ENCODE measurements at regions not wholly inside any gene's neighbourhood (a gene's known extent, or its start where the extent isn't known, plus 50 kb on each side); places are given as distances from the start of the nearest gene placed in this dataset.

GRCh38 chrX:6906608-6907007 lies 240.9 kb upstream of the STS start:
- no peak overlapping the region for H3K27ac Mint-ChIP-seq

GRCh38 chrX:6904156-6904555 lies 243.4 kb upstream of the STS start:
- no peak overlapping the region for H3K27ac Mint-ChIP-seq
- peaks cover 2% of the 10 kb centered on the region; the same call in 1 of the 2 replicates for H3K27me3 Mint-ChIP-seq (ENCODE audit: insufficient read depth)
- H3K4me1 Mint-ChIP-seq (ENCODE audit: low read depth): no peaks in the 10 kb centered on the region
- H3K9me3 Mint-ChIP-seq: no peaks in the 10 kb centered on the region
- H3K4me3 Mint-ChIP-seq: no peak overlapping the region
- DNase-seq: no peak
- no peak for TF ChIP-seq CTCF (IDR thresholded peaks at IDR 0.05)
- H3K36me3 Mint-ChIP-seq (ENCODE audit: low read depth): no peaks in the 10 kb centered on the region

More at GRCh38 chrX:6906608-6907007, 240.9 kb upstream of the STS start:
- TF ChIP-seq CTCF (IDR thresholded peaks at IDR 0.05): no peak
- H3K9me3 Mint-ChIP-seq: no peaks in the 10 kb centered on the region
- DNase-seq: no peak
- H3K36me3 Mint-ChIP-seq (ENCODE audit: low read depth): no peaks in the 10 kb centered on the region
- H3K4me1 Mint-ChIP-seq (ENCODE audit: low read depth): no peaks in the 10 kb centered on the region
- no peak overlapping the region for H3K4me3 Mint-ChIP-seq
- H3K27me3 Mint-ChIP-seq (ENCODE audit: insufficient read depth): peaks cover 2% of the 10 kb centered on the region; the same call in 1 of the 2 replicates

GRCh38 chrX:6898371-6898770 lies 249.1 kb upstream of the STS start:
- TF ChIP-seq CTCF (IDR thresholded peaks at IDR 0.05): no peak
- no peak overlapping the region for H3K27ac Mint-ChIP-seq
- no peak for DNase-seq
- H3K27me3 Mint-ChIP-seq (ENCODE audit: insufficient read depth): no peaks in the 10 kb centered on the region; the same call in 1 of the 2 replicates
- H3K9me3 Mint-ChIP-seq: no peaks in the 10 kb centered on the region
- H3K4me3 Mint-ChIP-seq: no peak overlapping the region
- no peaks in the 10 kb centered on the region for H3K4me1 Mint-ChIP-seq (ENCODE audit: low read depth)
- no peaks in the 10 kb centered on the region for H3K36me3 Mint-ChIP-seq (ENCODE audit: low read depth)

- no peaks in the 10 kb centered on the region for H3K9me3 Mint-ChIP-seq
- no peaks in the 10 kb centered on the region for H3K36me3 Mint-ChIP-seq (ENCODE audit: low read depth)
- TF ChIP-seq CTCF (IDR thresholded peaks at IDR 0.05): no peak
- H3K4me3 Mint-ChIP-seq: no peak overlapping the region
- H3K27ac Mint-ChIP-seq: no peak overlapping the region
- no peaks in the 10 kb centered on the region for H3K27me3 Mint-ChIP-seq (ENCODE audit: insufficient read depth)
- H3K4me1 Mint-ChIP-seq (ENCODE audit: low read depth): no peaks in the 10 kb centered on the region
- no peak for DNase-seq
Observed at GRCh38 chrX:6891404-6891803, 256.1 kb upstream of the STS start.

GRCh38 chrX:6890544-6891261 lies 256.8 kb upstream of the STS start:
- Mint-ChIP-seq H3K4me3 (no peak overlapping the region), H3K27me3 (ENCODE audit: insufficient read depth) (no peaks in the 10 kb centered on the region), H3K36me3 (ENCODE audit: low read depth) (no peaks in the 10 kb centered on the region), H3K4me1 (ENCODE audit: low read depth) (no peaks in the 10 kb centered on the region), H3K9me3 (no peaks in the 10 kb centered on the region), H3K27ac (no peak overlapping the region)
- DNase-seq: no peak
- TF ChIP-seq CTCF (IDR thresholded peaks at IDR 0.05): no peak
